BLaER1 (cell line): ENCODE measurements at regions not wholly inside any gene's neighbourhood (a gene's known extent, or its start where the extent isn't known, plus 50 kb on each side); places are given as distances from the start of the nearest gene placed in this dataset.
A peak's percentile ranks its signal among the peaks of the same experiment; 100 is the strongest.
"Not testable (repeated sequence)": the region's sequence is repeated elsewhere in the genome, so short reads cannot be mapped to it uniquely, and the experiment has no call there.

ENCODE experiments used
- H3K27ac ChIP-seq: shearing (Covaris generic); formaldehyde crosslinking; 2 replicates; pipeline ENCODE4 v1.8.1; 2022
- H3K27me3 ChIP-seq: shearing (Covaris generic); formaldehyde crosslinking; 2 replicates; pipeline ENCODE4 v1.8.1; 2022
- H3K36me3 ChIP-seq: shearing (Covaris generic); formaldehyde crosslinking; 2 replicates; pipeline ENCODE4 v1.8.1; 2022
- H3K4me1 ChIP-seq: shearing (Covaris generic); formaldehyde crosslinking; 2 replicates; pipeline ENCODE4 v1.8.1; 2022
- H3K4me2 ChIP-seq: shearing (Covaris generic); formaldehyde crosslinking; 2 replicates; pipeline ENCODE4 v1.8.1; 2022
- H3K4me3 ChIP-seq: shearing (Covaris generic); formaldehyde crosslinking; 2 replicates; pipeline ENCODE4 v1.8.1; 2022
- H3K9ac ChIP-seq: shearing (Covaris generic); formaldehyde crosslinking; 2 replicates; pipeline ENCODE4 v1.8.1; 2022
- H3K9me3 ChIP-seq: shearing (Covaris generic); formaldehyde crosslinking; 2 replicates; pipeline ENCODE4 v1.8.1; 2022
- H4K20me1 ChIP-seq: shearing (Covaris generic); formaldehyde crosslinking; 2 replicates; pipeline ENCODE4 v1.8.1; 2022
- Cebpa-rat ChIP-seq: shearing (Covaris generic); IDR thresholded peaks from 2 replicates; pipeline ENCODE4 v1.8.1; 2022

GRCh38 chrX:71822314-71822713, 59.2 kb downstream of the CXorf49B start:
- H3K4me1 ChIP-seq, H3K27ac ChIP-seq, H3K4me3 ChIP-seq, H3K9me3 ChIP-seq, H3K36me3 ChIP-seq, H4K20me1 ChIP-seq, H3K4me2 ChIP-seq, H3K9ac ChIP-seq: not testable (repeated sequence)
- peaks cover 36% of the 10 kb centered on the region for H3K27me3 ChIP-seq

DNA sequence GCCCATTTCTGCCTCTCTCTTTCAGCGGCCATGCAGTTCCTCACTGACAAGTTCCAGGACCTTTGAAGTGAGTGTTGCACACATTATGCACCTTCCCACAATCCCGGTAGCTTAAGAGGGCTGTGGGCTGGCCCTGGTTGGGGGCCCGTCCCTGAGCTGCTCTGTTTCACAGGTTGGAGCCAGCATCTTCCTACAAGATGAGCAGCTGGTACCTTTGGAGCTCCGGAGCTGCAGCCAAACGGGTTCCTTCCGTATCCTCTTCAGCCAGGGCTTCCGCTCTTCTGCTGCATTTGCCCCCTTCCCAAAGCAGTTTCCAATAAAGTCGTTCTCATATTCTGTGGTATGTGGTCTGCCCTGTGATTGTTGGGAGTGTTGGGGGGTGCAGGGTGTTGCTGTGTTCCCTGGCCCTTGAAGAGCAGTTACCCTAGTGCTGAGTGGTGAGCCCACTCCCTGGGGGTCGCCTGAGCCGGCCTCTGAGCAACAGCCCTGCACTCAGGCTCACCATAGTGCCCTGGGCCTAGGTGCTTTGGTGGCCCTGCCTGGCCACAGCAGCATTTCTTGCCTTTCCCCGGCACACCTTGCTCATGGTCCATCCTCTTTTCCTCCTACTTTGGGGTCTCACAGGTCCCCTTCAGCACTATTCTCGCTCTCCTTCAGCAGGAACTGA, 60.4 kb downstream of the CXorf49B start:
- TF ChIP-seq Cebpa-rat, result no peak
- Histone ChIP-seq H3K4me2 (no peak overlapping the region), H3K9me3 (0 out of 2 replicates have a peak, but pooled peaks cover 4% of the 10 kb centered on the region), H4K20me1 (no peaks in the 10 kb centered on the region), H3K36me3 (no peaks in the 10 kb centered on the region), H3K27me3 (peaks cover 44% of the 10 kb centered on the region), H3K4me1 (no peaks in the 10 kb centered on the region), H3K27ac (no peak overlapping the region), H3K4me3 (no peak overlapping the region), H3K9ac (no peak overlapping the region)

GRCh38 chrX:71828086-71828485, 64.9 kb downstream of the CXorf49B start:
- no peak overlapping the region for H3K9ac ChIP-seq
- no peak overlapping the region for H3K27ac ChIP-seq
- H4K20me1 ChIP-seq, result no peaks in the 10 kb centered on the region
- no peak for TF ChIP-seq Cebpa-rat
- H3K36me3 ChIP-seq, result no peaks in the 10 kb centered on the region
- peaks cover 11% of the 10 kb centered on the region for H3K9me3 ChIP-seq
- no peak overlapping the region for H3K4me2 ChIP-seq
- no peak overlapping the region for H3K4me3 ChIP-seq
- H3K27me3 ChIP-seq, result peaks cover 63% of the 10 kb centered on the region
- no peaks in the 10 kb centered on the region for H3K4me1 ChIP-seq

- Histone ChIP-seq H3K9me3 (peaks cover 12% of the 10 kb centered on the region), H3K27me3 (peaks cover 14% of the 10 kb centered on the region; the same call in 1 of the 2 replicates)
- not testable (repeated sequence) for H3K4me1 ChIP-seq, H4K20me1 ChIP-seq, H3K27ac ChIP-seq, H3K9ac ChIP-seq, H3K4me3 ChIP-seq, H3K36me3 ChIP-seq, H3K4me2 ChIP-seq
Measured at GRCh38 chrX:71838092-71838491, 72.6 kb upstream of the NHSL2 start.

GRCh38 chrX:71846429-71846828, 64.2 kb upstream of the NHSL2 start:
- Histone ChIP-seq H3K27me3 (peaks cover 52% of the 10 kb centered on the region), H3K27ac (no peak overlapping the region), H3K4me2 (no peak overlapping the region), H3K4me1 (no peaks in the 10 kb centered on the region), H3K36me3 (no peaks in the 10 kb centered on the region), H4K20me1 (no peaks in the 10 kb centered on the region), H3K9me3 (peaks cover 18% of the 10 kb centered on the region), H3K9ac (no peak overlapping the region), H3K4me3 (no peak overlapping the region)
- TF ChIP-seq Cebpa-rat, result no peak

GRCh38 chrX:71852182-71852581, 58.5 kb upstream of the NHSL2 start:
- no peak overlapping the region for H3K9ac ChIP-seq
- H3K27me3 ChIP-seq, result peaks cover 78% of the 10 kb centered on the region
- H4K20me1 ChIP-seq, result peaks cover 4% of the 10 kb centered on the region; the same call in 1 of the 2 replicates
- H3K4me2 ChIP-seq, result no peak overlapping the region
- peak; percentile 76 for TF ChIP-seq Cebpa-rat
- no peak overlapping the region for H3K27ac ChIP-seq
- no peak overlapping the region for H3K4me3 ChIP-seq
- no peaks in the 10 kb centered on the region for H3K4me1 ChIP-seq
- peaks cover 5% of the 10 kb centered on the region; the same call in 1 of the 2 replicates for H3K9me3 ChIP-seq
- no peaks in the 10 kb centered on the region for H3K36me3 ChIP-seq

- H4K20me1 ChIP-seq, result peaks cover 4% of the 10 kb centered on the region; the same call in 1 of the 2 replicates
- H3K9me3 ChIP-seq, result peaks cover 5% of the 10 kb centered on the region; the same call in 1 of the 2 replicates
- no peak overlapping the region for H3K9ac ChIP-seq
- no peak for TF ChIP-seq Cebpa-rat
- no peak overlapping the region for H3K27ac ChIP-seq
- 0 out of 2 replicates have a peak overlapping the region, but pooled peaks have one; percentile 10 for H3K4me2 ChIP-seq
- H3K36me3 ChIP-seq, result no peaks in the 10 kb centered on the region
- peaks cover 89% of the 10 kb centered on the region for H3K27me3 ChIP-seq
- no peaks in the 10 kb centered on the region for H3K4me1 ChIP-seq
- no peak overlapping the region for H3K4me3 ChIP-seq
Measured at GRCh38 chrX:71859637-71860036, 51.0 kb upstream of the NHSL2 start.
